Lower leg skin (tissue), 4 donors: ENCODE measurements at regions not wholly inside any gene's neighbourhood (a gene's known extent, or its start where the extent isn't known, plus 50 kb on each side); places are given as distances from the start of the nearest gene placed in this dataset.

ENCODE experiments used
- DNase-seq, 2 donors: peaks; one replicate each; pipeline ENCODE4 v3.0.0-alpha.2; 2019; ENCODE audit warnings: low spot score in 2 of 2
- H3K4me3 ChIP-seq: fragments of 200-600 bp; sonication (generic); 2 replicates; pipeline ENCODE4 v1.5.1; 2017; ENCODE audit warnings: mild to moderate bottlenecking, low read depth; ENCODE audit not compliant: poor library complexity, severe bottlenecking
- CTCF ChIP-seq, 3 donors: fragments of 450-650 bp; IDR thresholded peaks; one replicate each; pipeline ENCODE4 v1.5.1; 2016; ENCODE audit warnings: antibody characterized with exemption in 3 of 3, mild to moderate bottlenecking in 3 of 3, moderate library complexity in 2 of 3
- POLR2A ChIP-seq, 2 donors: fragments of 450-650 bp; IDR thresholded peaks; one replicate each; pipeline ENCODE4 v1.6.1; 2016 to 2017; ENCODE audit warnings: antibody characterized with exemption in 2 of 2, mild to moderate bottlenecking in 1 of 2, moderate library complexity in 1 of 2
- WGBS, 2 donors: methylation state at CpG; one replicate each; pipeline ENCODE4 v1.1.5; 2018; 5-methylcytosine and 5-hydroxymethylcytosine counted together
- intact Hi-C: fragments of 100-400 bp; cut with DNase I; formaldehyde crosslinking; loops from one replicate; pipeline ENCODE4 v1.15.0; 2023; ENCODE audit warnings: low total_unique reads

GRCh38 chr9:21558615-21559401 is 76.7 kb upstream of the IFNE start:
- WGBS, 2 donors: 14 to 22% methylated on average over 20 to 34 of the region's 40 CpGs
- H3K4me3 ChIP-seq: peak overlapping the region; percentile 45
- no peak for DNase-seq
- intact Hi-C loops: no loop called here
- TF ChIP-seq CTCF (IDR thresholded peaks at IDR 0.05) (no peak), POLR2A (IDR thresholded peaks at IDR 0.05) (no peak)

GRCh38 chr9:21559402-21560280 is 77.5 kb upstream of the IFNE start:
- intact Hi-C loops: no loop called here
- WGBS, 2 donors: 2 to 3% methylated on average over 18 to 21 of the region's 88 CpGs
- H3K4me3 ChIP-seq: peak overlapping the region; percentile 45
- peak in 1 of 2 donors; percentile 83 for DNase-seq
- no peak for TF ChIP-seq CTCF (IDR thresholded peaks at IDR 0.05)
- no peak for TF ChIP-seq POLR2A (IDR thresholded peaks at IDR 0.05)

- no peak for TF ChIP-seq CTCF (IDR thresholded peaks at IDR 0.05)
- TF ChIP-seq POLR2A (IDR thresholded peaks at IDR 0.05): no peak
- intact Hi-C loops: no loop called here
- WGBS, 2 donors: 47 to 48% methylated on average over 12 of the region's 12 CpGs
- H3K4me3 ChIP-seq: no peak overlapping the region
- no peak for DNase-seq
Measured at GRCh38 chr9:21560281-21560745, 78.2 kb upstream of the IFNE start.

- DNase-seq: no peak
- intact Hi-C loops: no loop called here
- TF ChIP-seq CTCF (IDR thresholded peaks at IDR 0.05) (no peak), POLR2A (IDR thresholded peaks at IDR 0.05) (no peak)
- WGBS, 2 donors: 67 to 81% methylated on average over 2 of the region's 2 CpGs
- H3K4me3 ChIP-seq: no peak overlapping the region
Measured at GRCh38 chr9:21561502-21561901, 79.4 kb upstream of the IFNE start.

GRCh38 chr9:21564175-21564574 is 82.1 kb upstream of the IFNE start:
- intact Hi-C loops: no loop called here
- WGBS, 2 donors: 98 to 100% methylated on average over 1 of the region's 1 CpG

More at GRCh38 chr9:21564175-21564574, 82.1 kb upstream of the IFNE start:
- no peak for TF ChIP-seq POLR2A (IDR thresholded peaks at IDR 0.05)
- no peak for TF ChIP-seq CTCF (IDR thresholded peaks at IDR 0.05)
- H3K4me3 ChIP-seq: no peak overlapping the region
- no peak for DNase-seq
